Amygdala (tissue), 56 donors: ENCODE measurements at regions not wholly inside any gene's neighbourhood (a gene's known extent, or its start where the extent isn't known, plus 50 kb on each side); places are given as distances from the start of the nearest gene placed in this dataset.
A peak's percentile ranks its signal among the peaks of the same experiment; 100 is the strongest.
"Not testable (repeated sequence)": the region's sequence is repeated elsewhere in the genome, so short reads cannot be mapped to it uniquely, and the experiment has no call there.

Experiments
- DNase-seq, 56 donors: peaks; one replicate each; lab custom pipeline; 2025; lab: John Stamatoyannopoulos, UW

DNA sequence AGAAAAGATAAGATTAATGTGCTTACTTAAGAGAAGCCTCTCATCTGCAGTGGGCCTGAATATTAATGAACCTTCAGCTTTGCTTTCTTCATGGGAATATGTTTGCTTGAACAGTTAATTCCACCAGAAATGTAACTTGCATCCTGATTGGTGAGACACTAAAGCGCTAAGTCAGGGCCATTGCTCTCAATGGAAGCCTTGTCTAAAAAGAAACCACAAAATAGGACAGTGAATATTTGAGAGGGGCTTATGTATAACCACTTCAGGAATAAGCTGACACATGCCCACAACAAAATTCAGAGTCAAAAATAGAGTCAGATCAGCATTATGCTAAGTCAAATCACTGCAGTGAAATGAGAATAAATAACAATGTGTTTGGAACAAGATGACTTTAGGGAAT is 1125.8 kb downstream of the STIM2 start:
- DNase-seq = no peak

DNA sequence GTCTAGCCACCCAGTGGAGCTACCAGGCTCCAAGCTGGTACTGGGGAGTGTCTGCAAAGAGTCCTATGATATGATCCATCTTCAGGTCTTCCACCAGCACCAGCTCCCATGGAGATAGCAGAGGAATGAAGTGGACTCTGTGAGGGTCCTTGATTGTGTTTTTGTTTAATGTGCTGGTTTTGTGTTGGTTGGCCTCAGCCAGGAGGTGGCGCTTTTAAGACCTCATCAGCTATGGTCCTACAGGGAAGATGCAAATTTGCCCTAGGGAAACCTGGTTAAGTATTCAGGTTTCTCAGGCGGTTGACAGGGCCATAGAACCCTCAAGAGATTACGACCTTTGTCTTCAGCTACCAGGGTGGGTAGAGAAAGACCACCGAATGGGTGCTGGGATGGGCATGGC is 1141.1 kb downstream of the STIM2 start:
- DNase-seq = no peak

DNA sequence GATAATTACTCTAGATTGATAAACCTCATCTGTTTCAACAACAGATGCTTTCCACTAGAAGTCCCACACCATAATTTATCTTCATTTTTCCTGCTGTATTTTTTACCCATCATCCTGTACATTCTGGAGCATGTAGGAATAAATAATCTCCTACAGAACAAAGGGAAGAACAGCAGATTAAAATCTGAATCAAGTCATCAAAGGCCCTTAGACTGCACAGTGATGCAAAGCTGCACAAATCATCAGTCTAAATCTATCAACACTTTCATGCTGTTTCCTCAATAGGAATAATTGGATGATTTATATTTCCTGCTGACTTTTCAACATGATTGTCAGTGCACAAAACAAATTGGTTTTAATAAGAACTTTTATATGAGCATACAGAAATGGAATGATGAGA is 1143.9 kb downstream of the STIM2 start:
- no peak for DNase-seq

DNA sequence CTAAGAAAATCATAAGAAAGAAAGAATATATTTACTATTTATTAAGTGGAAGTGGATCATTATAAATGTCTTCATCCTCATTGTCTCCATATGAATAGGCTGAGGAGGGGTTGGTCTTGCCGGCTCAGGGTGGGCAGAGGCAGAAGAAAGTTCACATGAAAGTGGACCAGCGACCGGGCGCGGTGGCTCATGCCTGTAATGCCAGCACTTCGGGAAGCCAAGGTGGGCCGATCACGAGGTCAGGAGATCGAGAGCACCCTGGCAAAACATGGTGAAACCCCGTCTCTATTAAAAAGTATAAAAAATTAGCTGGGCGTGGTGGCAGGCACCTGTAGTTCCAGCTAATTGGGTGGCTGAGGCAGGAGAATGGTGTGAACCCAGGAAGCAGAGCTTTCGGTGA is 1145.4 kb downstream of the STIM2 start:
- DNase-seq = no peak

DNA sequence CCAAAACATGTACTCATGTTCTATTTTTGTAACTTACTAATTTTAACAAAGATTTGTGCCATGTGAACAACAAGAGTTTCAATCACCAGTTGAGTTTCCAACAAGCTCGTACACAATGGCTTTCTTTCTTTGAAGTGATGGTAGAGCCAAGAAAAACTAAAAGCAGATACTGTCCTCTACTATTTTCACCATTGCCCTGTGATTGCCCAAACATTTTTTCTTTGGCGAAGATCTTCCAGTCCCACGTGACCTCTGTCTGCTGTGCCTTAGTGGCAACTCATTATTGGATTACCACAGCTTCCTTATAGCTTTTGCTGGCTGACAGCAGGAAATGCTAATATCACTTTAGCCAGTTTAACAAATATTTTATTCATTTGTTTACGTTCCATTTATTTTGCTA is 1147.1 kb downstream of the STIM2 start:
- DNase-seq = peak in 10 of 56 donors; percentile 4 to 67 (median 28)

DNA sequence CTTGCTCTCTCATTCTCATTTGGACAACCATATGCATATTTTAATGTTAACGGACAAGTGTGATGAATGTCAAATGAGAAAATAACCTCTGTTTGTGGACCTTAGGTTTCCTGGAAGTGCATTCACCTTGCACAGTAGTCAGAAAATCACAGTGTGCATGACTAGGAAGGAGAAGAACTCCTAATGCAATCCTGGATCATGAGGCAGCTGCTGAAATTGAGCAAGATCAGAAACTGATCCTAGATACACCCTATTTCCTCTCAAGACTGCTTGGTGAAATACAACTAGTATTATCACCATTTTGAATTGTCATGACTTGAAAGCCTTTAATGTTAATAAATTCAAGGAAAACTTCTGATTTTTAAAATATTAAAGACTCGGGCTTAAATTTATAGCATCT is 1148.9 kb downstream of the STIM2 start:
- DNase-seq = no peak

DNA sequence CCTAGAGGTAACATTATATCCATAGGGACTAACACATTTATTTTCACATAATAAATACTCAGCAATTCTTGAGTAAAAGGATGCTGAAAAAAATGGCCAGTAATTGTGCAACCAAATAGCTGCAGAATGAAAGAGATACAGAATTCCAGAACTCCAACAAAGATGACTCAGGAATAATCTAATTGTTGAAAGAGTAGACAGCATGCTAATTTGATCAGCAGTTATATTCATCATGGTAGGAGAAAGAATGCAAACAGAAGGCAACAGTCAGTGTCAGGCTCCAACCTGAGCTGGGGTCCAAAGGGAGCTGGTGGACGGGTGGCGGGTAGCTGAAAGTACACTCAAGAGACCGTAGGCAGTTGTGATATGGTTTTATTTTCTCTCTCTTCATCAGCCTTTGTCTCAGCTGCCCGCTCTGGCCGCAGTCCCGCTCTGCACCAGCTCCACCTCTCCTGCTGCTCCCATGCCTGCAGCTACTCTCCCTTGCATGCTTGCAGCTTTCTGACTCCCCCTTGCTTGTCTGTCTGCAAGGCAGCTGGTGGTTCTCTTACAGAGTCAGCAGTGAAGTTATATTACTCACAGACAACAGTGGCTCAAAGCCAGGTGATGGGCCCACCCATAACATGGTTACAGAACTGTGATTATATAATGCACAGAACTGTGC is 1150.1 kb downstream of the STIM2 start:
- DNase-seq = no peak

DNA sequence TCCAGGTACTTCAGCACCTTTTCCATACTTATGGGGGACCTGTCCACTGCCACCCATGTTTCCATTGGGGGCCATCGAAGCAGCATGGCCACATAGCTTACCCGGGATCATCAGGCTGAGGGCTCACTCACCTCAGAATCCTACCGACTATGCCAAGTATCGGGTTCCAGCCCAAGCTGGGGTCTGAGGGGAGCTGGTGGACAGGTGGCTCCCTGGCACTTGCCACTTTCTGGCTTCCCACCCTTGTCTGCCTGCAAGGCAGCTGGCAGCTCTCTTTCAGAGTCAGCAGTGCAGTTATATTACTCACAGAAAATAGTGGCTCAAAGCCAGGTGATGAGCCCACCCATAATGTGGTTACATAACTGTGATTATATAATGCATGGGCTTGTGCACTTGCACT is 1153.8 kb downstream of the STIM2 start:
- DNase-seq = no peak

DNA sequence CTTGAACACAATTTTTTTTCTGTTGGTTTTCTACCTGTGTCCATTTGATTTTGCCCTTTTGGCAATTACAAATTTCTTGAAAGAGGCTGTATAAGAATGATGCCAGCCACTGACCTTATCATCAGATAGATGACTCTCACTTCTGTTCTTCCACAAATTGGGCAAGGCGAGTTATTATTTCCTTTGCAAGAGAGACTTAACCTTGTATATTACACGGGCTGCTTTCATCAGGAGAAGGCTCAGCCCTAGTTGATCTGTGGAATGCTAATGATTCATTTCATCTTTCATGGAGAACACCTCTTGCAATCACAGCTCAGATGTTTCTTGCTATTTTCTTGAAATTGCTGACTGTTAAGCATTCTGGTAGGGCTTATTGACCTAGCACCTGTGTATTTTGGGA is 1155.4 kb downstream of the STIM2 start:
- no peak for DNase-seq

DNA sequence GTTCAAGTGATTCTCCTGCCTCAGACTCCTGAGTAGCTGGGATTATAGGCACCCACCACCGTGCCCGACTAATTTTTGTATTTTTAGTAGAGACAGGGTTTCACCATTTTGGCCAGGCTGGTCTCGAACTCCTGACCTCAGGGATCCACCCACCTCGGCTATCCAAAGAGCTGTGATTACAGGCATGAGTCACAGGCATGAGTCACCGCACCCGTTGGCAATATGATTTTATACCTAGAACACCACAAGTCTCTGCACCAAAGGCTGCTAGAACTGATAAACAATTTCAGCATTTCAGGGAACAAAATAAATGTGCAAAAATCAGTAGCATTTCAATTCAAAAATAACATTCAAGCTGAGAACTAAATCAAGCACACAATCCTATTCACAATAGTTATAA is 1177.6 kb downstream of the STIM2 start:
- peak in 16 of 56 donors; percentile 1 to 41 (median 6) for DNase-seq

DNA sequence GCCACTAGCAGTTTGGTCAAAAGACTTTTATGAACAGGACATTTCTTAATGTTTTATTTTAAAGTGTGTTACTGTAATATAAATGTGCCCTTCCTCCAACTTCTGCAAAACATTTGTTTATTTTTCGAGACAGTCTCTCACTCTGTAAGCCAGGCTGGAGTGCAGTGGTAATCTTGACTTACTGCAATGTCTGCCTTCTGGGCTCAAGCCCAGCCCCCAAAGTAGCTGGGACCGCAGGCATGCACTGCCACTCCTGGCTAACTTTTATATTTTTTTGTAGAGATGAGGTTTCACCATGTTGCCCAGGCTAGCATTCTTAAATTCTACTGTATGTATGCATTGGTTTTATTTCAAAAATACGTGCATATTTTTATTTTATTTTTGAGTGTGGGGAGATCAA is 1201.9 kb downstream of the STIM2 start:
- DNase-seq = no peak

DNA sequence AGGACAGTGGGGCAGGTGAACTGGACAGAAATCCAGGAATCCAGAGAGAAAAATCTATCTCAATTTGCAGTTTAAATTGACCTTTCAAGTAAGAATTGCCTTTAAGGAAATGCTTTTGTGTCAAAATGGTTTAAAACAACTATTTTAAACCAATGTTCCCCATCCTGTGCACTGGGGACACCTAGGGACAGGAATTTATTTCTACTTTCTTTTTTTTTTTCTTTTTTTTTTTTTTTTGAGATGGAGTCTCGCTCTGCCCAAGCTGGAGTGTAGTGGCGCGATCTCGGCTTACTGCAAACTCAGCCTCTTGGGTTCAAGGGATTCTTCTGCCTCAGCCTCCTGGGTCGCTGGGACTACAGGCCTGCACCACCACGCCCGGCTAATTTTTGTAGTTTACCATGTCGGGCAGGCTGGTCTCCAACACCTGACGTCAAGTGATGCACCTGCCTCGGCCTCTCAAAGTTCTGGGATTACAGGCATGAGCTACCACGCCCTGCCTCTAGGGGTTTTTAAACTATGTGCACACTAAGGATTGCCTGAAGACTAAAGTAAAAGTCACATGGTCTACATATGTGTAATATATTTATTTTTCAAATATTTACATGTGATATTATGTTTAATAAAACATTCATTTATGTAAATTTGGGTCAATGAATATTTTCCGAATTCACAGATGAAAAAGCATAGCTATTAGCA is 1213.4 kb downstream of the STIM2 start:
- DNase-seq = no peak

DNA sequence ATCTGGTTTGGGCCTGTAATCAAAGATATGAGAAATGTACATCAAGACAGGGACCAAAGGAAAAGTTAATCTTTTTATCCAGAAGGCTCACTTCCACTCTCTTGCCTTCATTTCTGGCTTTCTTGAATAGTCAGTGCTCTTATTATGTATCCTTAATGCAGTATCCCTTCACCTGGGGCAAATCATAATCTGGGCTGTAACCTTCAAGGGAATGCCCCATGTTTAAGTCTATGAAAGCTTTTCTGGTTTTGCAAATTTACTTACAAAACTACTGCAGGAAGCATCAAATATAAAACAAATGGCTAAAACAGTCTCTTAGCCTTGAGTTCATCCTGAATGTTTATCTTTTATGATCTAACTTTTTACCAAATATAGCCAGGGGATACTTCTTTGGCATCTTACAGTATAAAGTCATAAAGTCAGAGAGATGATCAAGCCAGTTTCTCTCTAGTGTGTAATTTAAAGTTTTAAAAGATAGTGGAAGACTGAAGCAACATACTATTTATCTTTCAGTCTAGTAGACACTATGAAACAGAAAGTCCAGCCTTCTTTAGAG is 1214.8 kb downstream of the STIM2 start:
- no peak for DNase-seq

DNA sequence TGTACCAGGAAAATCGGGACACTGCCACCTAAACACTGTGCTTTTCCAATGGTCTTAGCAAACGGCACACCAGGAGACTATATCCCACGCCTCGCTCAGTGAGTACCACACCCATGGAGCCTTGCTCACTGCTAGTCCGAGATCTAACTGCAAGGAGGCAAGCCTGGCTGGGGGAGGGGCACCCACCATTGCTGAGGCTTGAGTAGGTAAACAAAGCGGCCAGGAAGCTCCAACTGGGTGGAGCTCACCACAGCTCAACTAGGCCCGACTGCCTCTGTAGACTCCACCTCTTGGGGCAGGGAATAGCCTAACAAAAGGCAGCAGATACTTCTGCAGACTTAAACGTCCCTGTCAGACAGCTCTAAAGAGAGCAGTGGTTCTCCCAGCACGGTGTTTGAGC is 1216.6 kb downstream of the STIM2 start:
- not testable (repeated sequence) for DNase-seq

DNA sequence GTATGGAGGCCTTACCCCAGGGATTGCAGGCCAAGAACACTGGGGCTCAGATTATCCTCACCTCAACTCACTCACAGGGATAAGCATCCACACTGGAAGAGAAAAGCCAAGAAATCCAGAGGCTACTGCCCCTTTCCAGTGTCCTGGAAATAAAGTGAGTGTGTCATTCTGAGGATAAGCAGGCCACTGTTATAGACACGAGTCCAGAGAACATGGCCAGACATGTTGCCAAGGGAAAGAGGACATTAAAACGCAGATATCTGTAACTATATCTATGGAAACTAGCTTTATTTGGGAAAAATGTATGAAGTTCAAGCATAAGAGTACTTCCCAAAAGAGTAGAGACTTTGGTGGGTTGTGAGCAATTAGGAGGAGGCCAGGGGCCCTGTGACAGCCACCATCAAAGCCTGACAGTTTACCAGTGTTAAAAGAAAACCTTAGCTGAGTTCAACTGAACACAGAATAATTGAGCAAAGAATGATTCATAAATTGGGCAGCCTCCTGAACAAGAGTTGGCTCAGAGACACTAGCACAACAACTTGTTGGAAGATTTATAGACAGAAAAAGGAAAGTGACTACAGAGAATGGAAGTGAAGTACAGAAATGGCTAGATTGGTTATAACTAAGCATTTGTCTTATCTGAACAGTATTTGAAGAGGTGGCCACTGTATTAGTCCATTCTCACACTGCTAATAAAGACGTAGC is 1222.2 kb downstream of the STIM2 start:
- DNase-seq = no peak

DNA sequence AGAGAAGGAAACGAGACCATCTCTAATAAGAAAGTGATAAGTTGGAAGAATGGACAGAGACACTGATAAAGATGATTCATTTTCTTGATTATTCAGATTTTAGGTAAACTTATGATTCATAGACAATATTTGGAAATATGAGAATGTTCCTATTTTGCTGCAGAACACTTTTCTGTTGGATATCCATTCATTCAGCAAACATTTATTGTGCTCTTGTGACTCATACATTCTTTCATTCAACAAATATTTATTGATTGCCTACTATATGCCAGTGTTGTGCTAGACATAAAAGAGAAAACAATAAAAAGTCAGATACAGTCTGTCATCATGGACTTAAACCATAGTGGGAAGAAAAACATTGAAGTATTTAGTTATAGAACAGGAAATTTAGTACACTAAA is 1232.0 kb downstream of the STIM2 start:
- no peak for DNase-seq

DNA sequence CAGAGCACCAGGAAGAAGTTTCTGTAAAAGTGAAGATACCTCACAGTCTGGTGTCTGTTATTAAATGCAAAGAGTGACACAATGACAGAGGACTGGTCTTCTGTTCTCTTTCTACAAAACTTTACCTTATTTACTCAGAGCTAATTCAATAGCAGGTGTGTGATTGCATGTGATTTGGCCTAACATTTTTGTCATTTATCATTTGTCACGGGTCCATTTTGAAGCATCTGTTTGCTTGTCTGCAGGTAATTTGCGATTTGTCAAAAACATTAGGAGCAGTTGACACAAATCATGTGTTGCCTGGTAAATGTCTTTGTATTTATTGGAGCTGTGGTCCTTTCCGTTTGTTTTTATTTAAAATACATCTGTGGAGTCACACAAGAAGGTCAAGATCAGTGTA is 1232.4 kb downstream of the STIM2 start:
- DNase-seq = no peak

DNA sequence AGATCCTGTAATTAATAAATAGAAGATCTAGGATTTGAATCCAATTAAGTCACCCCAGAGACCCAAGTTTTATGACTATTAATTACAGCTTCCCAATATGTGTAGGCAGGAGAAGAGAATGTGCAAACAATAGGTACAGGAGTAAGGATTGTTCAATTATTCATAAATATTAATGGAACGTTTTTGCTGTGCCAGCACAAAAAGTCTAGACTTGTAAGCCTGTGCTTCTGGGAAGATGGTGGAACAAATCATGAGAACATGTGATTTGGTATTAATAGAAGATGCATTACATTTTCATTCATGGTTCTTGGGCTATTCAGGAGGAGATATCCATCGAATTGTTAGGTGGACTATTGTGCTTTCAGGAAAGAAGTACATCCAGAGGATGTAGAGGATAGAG is 1240.9 kb downstream of the STIM2 start:
- no peak for DNase-seq

DNA sequence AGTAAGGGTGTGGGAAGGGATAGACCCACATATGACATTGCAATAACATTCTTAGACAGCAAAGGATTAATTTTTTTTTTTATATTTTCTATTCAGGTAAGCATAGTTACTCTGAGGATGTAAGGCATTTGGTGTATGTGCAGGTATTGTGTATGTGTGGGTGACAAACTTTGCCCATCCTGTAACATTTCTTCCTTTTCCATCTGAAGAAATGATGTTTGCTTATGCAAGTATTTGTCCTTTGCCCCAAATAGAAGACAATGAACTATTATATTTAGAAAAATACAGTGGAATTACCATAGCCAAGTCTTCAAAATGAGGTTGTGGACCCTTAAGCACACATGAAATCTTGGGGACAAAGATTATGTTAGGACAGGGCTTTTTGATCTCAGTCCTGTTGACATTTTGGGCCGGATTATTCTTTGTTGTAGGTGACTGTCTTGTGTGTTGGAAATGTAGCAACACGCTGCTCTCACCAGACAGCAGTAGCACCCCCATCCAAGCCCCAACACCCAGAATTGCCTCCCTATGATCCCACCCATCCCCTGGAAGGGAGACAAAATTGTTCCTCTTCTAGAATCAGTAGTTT is 1244.7 kb downstream of the STIM2 start:
- no peak for DNase-seq

DNA sequence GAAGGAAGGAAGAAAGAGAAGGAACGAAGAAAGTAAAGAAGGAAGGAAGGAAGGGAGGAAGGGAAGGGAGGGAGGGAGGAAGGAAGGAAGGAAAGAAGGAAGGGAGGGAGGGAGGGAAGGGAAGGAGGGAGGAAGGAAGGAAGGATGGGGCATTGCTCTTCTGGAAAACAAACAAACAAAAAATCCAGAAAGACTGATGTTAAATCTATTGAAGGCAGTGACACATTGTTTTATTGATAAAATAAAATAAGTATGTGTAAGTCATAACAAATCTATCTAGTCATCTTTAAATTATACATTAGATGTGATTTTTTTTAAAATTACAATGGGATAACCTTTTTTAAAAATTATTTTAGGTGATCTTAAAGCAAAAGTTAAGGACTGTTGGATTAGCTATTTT is 1245.5 kb downstream of the STIM2 start:
- no peak for DNase-seq

DNA sequence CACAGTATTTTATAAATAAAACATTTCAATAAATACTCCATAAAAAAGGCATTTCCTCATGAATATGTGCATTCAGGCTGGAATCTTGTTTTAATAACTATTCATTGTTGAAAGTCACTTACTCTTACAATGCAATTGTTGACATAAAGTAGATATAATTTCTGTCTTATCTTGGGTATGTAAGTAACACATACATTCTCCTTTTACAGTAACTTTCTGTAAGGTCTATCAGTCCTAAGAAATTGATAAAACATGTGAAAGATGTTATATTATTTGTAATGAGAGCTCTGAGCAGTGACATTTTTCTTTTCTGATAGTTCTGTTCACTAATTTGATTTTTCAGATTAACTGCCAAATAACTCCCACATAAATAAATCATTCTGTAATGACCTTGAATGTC is 1249.2 kb downstream of the STIM2 start:
- DNase-seq = no peak
